ENCODE measurements at regions not wholly inside any gene's neighbourhood (a gene's known extent, or its start where the extent isn't known, plus 50 kb on each side); places are given as distances from the start of the nearest gene placed in this dataset.

- no peak for DNase-seq
These were observed 173.1 kb downstream of the MFSD1 start for GRCh38 chr3:158974904-158975303.

- DNase-seq, result no peak
These were observed 175.1 kb downstream of the MFSD1 start for GRCh38 chr3:158976966-158977365.

GRCh38 chr3:158977497-158977896 is 175.6 kb downstream of the MFSD1 start:
- no peak for DNase-seq

- no peak for DNase-seq
These were observed 181.6 kb downstream of the MFSD1 start for GRCh38 chr3:158983216-158984099.

GRCh38 chr3:158991146-158991705 is 189.4 kb downstream of the MFSD1 start:
- no peak for DNase-seq

GRCh38 chr3:158992463-158992862 is 190.6 kb downstream of the MFSD1 start:
- DNase-seq, result no peak

GRCh38 chr3:158994386-158994785 is 192.5 kb downstream of the MFSD1 start:
- no peak for DNase-seq

GRCh38 chr3:159001711-159002110 is 199.9 kb downstream of the MFSD1 start:
- DNase-seq, result no peak

- no peak for DNase-seq
These were observed 203.3 kb downstream of the MFSD1 start for GRCh38 chr3:159005137-159005536.

GRCh38 chr3:159007331-159007730 is 205.5 kb downstream of the MFSD1 start:
- DNase-seq, result no peak

GRCh38 chr3:159008401-159008800 is 206.5 kb downstream of the MFSD1 start:
- no peak for DNase-seq

- DNase-seq, result no peak
These were observed 216.5 kb downstream of the MFSD1 start for GRCh38 chr3:159018341-159018740.

GRCh38 chr3:159025733-159026132 is 223.9 kb downstream of the MFSD1 start:
- DNase-seq, result no peak

GRCh38 chr3:159026510-159026909 is 224.7 kb downstream of the MFSD1 start:
- DNase-seq, result no peak

GRCh38 chr3:159028706-159029105 is 226.9 kb downstream of the MFSD1 start:
- DNase-seq, result no peak

GRCh38 chr3:159029306-159030026 is 227.6 kb downstream of the MFSD1 start:
- DNase-seq, result no peak

- no peak for DNase-seq
These were observed 228.3 kb downstream of the MFSD1 start for GRCh38 chr3:159030138-159030670.

- DNase-seq, result no peak
These were observed 229.2 kb downstream of the MFSD1 start for GRCh38 chr3:159030886-159031679.

- no peak for DNase-seq
These were observed 230.5 kb downstream of the MFSD1 start for GRCh38 chr3:159032311-159032710.

GRCh38 chr3:159038405-159038804 is 236.6 kb downstream of the MFSD1 start:
- DNase-seq, result no peak

- no peak for DNase-seq
These were observed 237.4 kb downstream of the MFSD1 start for GRCh38 chr3:159039286-159039685.

- DNase-seq, result no peak
These were observed 243.5 kb downstream of the MFSD1 start for GRCh38 chr3:159045279-159045885.
